GM03348 (cell line): ENCODE measurements at regions not wholly inside any gene's neighbourhood (a gene's known extent, or its start where the extent isn't known, plus 50 kb on each side); places are given as distances from the start of the nearest gene placed in this dataset.

Source experiments
- DNase-seq: peaks from one replicate; pipeline ENCODE4 v3.0.0; 2012; ENCODE audit warnings: low spot score

DNA sequence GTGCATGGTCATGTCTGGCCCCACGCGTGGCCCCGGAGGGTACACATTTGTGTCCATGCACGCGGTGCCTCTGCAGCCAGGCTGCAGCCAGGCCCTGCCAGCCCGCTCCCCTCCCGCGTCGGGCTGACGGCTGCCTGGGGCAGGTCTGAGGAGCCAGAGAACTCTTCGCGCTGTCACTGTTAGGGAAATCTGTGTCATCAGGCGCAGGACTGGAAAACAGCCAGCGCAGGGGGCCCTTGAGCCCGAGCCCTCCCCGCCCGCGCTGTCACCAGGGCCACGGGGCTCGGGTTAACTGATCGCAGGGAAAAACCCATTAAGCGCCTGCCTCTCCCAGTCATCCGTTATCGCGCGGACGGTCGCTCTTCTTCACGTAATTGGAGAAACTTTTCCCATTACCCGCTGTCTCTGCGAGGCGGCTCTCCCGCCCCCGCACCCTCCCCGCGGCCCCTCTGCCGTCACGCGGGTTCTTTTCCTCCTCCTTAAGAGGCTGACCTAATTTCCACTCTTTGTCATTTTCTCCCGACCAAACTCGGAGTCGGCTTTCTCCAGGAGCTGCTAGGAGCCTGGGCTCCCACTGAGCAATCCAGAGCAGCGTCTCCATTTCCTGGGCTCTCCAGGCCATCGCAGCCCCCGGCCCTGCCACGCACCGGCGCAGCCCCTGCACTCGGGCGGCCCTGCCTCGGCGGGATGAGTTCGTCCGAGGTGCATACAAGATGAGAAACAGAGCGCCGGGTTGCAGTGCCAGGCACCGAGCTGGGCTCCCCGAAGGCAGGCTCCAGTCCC, 57.5 kb upstream of the PRR23E start:
- DNase-seq, result peak; percentile 69

DNA sequence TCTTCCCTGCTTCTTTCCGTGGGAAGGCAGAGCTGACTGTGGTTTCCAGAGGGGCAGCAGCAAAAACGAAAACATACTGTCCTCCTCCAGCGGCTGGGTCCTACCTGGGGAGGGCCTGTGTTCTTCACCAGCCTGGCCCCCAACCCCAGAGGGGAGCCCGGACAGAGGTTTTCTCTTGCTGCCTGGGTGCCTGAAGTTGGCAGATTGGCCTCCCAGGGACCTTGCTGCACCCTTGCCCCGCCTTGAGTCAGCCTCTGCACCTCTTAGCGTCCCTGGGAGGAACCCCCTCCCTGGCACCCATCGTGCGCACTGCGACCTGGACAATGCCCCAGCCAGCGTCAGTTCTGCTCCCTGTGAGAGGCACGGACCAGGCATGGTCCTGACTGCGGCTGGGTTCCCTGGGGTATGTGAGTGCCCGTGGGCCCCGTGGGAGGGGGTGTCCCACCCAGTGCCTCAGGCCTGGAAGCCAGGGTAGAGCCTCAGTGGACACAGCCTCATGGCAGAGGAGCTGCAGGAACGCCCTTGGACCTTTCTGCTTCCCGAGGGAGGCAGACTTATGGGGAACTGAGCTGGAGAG, 56.8 kb upstream of the PRR23E start:
- DNase-seq, result no peak

DNA sequence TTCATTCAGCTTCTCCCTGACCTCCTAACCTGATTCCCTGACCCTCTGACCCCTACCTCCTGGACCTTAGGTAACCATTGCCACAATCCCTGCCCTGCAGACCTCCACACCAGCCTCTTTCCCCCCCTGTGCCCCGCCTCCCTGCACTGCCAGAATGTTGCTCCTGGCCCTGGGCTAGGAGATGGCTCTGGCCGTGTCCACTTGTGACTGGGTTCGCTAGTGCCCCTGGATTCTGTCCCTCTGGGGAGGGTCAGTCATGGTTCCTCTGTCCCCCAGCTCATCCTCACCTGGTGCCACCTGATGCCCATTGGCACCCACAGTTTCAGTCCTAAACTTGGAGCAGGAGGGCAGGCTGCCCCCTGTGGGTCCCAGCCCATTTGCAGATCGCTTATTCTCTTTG, 56.2 kb upstream of the PRR23E start:
- no peak for DNase-seq

DNA sequence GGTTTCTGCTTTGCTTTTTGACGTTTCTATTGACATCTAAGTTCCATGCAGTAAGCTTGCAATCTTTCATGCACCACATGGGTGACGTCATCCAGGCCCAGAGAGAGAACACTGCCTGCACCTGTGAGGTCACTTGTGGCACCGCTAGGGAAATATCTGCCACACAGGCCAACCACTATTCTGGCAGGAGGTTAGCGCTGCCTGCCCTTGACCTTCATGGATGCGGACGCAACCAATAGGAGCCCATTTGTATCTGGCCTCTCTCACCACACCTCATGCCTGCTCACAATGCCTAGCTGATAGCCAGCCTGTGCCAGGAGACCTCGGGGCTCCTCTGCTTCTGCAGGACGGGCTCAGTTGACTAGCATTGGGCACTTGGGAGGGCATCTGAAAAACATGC, 55.8 kb upstream of the PRR23E start:
- no peak for DNase-seq

DNA sequence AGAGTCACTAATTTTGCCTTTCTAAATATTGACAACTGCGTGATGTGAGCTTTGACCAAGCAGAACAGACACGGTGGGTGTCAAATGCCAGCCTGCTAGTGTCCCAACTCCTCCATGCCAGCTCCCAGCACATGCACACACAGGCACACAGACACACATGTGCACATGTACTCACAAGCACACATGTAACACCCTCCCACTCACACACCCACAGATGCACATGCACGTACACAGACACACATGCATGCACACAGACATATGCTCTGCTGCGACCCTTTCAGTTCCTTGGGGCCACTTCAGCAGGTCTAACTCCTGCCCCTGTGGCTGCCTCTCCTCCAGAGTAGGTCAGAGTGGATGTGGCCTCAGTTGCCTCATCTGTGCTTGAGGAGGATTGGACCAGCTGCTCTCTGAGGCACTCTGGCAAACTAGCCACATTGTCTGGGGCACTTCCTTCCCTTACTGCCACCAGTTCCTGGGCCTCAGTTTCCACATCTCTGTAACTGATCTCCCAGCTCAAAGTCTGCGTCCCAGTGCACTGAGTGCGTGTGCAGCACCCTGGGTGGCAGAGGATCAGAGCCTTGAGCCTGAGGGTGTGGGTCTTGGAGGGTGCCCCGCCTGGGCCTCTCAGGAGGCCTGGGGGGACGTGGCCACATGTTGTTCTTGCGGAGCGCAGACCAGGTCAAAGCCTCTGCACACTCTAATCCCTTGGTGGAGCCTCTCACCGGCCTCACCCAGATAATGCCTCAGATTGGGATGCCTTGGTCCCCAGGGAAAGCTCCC, 55.0 kb upstream of the PRR23E start:
- no peak for DNase-seq

DNA sequence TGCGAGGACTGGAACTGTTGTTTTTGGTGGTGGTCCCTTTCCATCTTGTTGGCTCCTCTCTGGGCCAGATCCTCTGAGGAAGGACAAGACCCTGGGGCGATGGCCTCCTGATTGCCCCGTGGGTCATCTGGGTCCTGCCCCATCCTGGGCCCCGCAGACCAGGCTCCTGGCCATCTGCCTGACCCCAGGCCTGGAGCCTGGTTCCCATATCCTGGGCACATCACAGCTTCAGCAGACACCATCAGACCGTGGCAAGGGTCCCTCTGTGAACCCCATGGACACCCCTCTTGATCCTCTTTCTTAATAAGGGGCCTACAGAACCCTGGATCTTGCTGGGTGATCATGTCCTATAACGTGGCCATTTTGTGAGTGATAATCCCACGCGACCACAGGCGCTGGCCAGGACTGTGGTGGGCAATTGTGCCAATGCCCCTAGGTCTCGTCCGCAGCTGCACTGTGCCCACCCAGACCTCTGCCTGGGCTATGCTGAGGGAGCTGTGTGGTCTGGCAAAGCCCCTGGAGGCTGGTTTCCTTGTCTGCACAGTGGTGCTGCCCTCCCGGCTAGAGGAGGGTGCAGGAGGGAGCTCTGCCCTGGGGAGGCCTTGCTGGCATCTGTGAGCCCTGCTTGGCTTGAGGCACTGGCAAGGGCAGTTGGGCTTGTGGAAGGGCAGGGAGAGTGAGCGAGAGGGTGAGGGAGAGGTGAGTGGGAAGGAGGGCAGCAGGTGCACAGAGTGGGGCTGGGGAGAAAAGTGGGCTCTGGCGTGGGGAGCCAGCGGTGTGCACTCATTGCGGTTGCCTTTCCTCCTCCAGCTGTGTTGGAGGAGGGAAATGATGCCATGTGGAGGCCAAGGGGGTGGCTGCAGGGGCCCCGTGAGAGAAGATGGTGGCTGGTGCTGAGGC, 53.1 kb upstream of the PRR23E start:
- DNase-seq, result no peak

DNA sequence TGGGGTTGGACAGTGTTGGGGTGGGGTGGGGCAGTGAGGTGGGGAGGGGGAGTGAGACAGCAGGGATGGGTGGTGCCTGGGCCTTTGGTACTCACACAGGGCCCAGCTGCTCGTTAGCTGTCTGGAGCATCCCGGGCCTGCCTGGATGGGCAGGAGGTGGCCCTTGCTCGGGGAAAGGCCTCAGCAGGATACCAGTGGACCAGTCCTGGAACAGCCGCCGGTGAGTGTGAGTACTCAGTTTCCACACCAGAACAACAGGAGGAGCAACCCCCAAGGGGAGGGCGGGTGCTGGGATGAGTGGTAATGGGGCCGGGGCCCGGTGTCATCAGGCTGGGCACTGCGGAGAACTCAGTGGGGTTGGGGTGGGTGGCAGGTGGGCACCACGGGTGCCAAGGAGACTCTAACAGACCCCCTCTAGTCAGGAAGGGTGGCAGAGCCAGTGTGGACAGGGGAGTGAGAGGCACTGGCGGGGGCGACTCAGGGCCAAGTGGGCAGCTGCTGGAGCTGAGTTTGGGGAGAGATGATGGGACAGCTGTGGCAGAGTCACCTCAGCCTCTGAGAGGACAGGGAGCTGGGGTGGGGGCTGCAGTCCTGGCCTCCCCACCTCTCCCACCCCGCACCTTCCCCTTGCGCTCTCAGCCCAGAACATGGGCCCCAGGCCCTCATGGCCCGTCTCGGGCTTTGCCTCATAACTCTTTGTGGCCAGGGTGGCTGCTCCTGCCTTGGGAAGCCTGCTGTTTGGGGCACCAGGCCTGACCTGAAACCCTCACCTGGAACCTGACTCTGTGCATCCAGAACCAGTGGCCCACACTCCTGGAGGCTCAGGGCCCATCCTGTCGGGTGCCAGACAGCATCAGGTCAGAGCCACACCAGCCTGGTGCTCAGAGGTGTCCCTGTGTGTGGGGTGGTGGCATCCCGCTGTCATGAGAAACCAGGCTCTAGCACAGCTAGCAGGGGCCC, 52.1 kb upstream of the PRR23E start:
- DNase-seq, result no peak

DNA sequence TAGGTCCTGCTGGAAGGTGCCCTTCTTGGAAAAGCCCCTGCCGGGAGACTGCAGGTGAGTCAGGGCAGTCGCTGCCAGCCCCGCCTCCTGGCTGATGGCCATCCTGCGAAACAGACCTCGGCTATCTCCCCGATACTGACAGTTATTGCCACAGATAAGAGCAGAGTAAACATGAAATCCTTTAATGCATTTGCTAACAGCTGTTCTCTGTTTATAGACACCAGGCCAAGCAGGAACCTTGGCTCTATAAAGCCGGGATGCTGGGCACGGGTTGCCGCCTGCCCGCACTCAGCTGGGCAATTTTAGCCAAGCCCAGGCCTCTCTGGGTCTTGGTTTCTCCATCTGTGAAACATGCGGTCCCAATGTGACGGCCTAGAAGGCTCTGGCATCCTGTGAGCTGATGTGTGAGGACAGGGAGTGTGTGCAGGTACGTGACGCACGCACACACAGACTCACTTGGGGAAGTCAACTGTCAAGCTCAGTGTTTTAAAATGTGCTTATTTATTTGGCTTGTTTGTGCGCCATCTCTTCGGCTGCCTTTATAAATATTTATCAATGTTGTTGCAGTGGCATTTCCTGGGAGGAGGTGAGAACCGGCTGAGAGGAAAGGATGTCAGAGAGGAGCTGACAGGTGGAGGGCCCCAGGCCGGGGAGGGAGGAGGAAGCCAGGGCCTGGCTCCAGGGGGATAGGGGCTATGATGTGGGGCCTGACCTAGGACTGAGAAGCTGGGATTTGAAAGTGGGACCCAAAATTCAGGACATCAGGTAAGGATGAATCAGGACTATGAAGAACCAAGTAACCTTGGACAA, 50.8 kb upstream of the PRR23E start:
- DNase-seq, result no peak
